ENCODE measurements at regions not wholly inside any gene's neighbourhood (a gene's known extent, or its start where the extent isn't known, plus 50 kb on each side); places are given as distances from the start of the nearest gene placed in this dataset.

DNA sequence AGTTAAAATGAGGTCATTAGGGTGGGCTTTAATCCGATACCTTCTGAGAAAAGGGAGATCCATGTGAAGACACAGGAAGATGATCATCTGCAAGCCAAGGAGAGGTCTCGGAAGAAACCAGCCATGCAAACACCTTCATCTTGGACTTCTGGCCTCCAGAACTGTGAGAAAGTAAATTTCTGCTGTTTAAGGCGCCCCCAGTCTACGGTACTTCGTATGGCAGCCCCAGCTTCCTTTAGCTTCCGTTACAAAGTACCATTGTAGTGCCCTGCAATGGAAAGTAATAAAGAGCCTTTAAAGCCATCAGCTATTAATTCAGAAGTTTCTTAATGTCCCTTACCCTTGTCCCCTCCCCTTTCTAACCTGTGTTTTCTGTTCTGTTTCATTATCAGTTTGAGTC is 308.1 kb downstream of the AACS start:
- H2BK5ac ChIP-seq (ENCODE audit: low read depth, low read length): no peak overlapping the region
- no peak overlapping the region for H4K91ac ChIP-seq (replicated peaks; ENCODE audit: insufficient read length, low read length)
- H3K14ac ChIP-seq (ENCODE audit: insufficient read length): no peak overlapping the region
- POLR2A ChIA-PET (ENCODE audit: partially characterized antibody): interaction anchor here (1.9 kb wide), 1 partner anchor 94 kb away, joined by 4 read pairs; no protein-coding TSS in a partner anchor
- H4K5ac ChIP-seq (ENCODE audit: insufficient read length, low read depth, low read length): no peak overlapping the region
- H2AK5ac ChIP-seq (ENCODE audit: low read depth, low read length): no peak overlapping the region
- no peak overlapping the region for H2BK120ac ChIP-seq (replicated peaks; ENCODE audit: low read depth, low read length)
- peaks cover 0 to 3% (median 2%) of the 10 kb centered on the region in 4 experiments; a peak in 2 of 7 replicates for H3K4me1 ChIP-seq (replicated peaks in 1 of 4; ENCODE audit: control insufficient read depth in 3 of 4, insufficient read depth in 4 of 4, low read length in 3 of 4)
- no peak overlapping the region for H2BK15ac ChIP-seq (ENCODE audit: low read length)
- no peak overlapping the region for H2BK12ac ChIP-seq (ENCODE audit: low read depth, low read length)
- no peak overlapping the region for H3K4ac ChIP-seq (replicated peaks; ENCODE audit: insufficient read length, low read depth, low read length)
- H3K4me3 ChIP-seq (ENCODE audit: extremely low read depth in 1 of 4, insufficient read depth in 2 of 4, low read depth in 3 of 4, low read length in 4 of 4): no peak overlapping the region
- TF ChIP-seq CTCF (IDR thresholded peaks at IDR 0.05; ENCODE audit: control extremely low read depth in 1 of 3, insufficient read depth in 1 of 3, low read depth in 1 of 3, low read length in 3 of 3) (peak; percentile 8 to 40 (median 11); a peak in 3 of 4 replicates), BCL11A (IDR thresholded peaks at IDR 0.05; ENCODE audit: low read depth in 2 of 2, low read length in 2 of 2) (no peak), RAD21 (IDR thresholded peaks at IDR 0.05 in 1 of 2, conservative IDR thresholded peaks at IDR 0.05 in 1 of 2; ENCODE audit: low read depth in 2 of 2, low read length in 2 of 2) (peak; percentile 18 to 33; a peak in 2 of 4 replicates)
- no peaks in the 10 kb centered on the region; the same call in 1 of the 2 replicates for H3K23me2 ChIP-seq (ENCODE audit: low read depth, low read length)
- no peak overlapping the region for H3K56ac ChIP-seq (replicated peaks; ENCODE audit: insufficient read length, low read depth, low read length)
- H3K36me3 ChIP-seq (ENCODE audit: control insufficient read depth in 2 of 4, insufficient read depth in 4 of 4, low read length in 3 of 4): no peaks in the 10 kb centered on the region; a peak in 3 of 8 replicates
- no peak overlapping the region for H4K8ac ChIP-seq (ENCODE audit: extremely low read depth, insufficient read depth, low read length)
- no peaks in the 10 kb centered on the region for H3K79me2 ChIP-seq (ENCODE audit: control insufficient read depth in 1 of 2, insufficient read depth in 2 of 2, low read length in 2 of 2)
- H3K4me2 ChIP-seq (ENCODE audit: insufficient read depth in 1 of 2, low read depth in 2 of 2, low read length in 2 of 2): no peak overlapping the region
- no peak overlapping the region for H2BK20ac ChIP-seq (ENCODE audit: low read length)
- no peak overlapping the region for H3K9ac ChIP-seq (replicated peaks in 1 of 4; ENCODE audit: extremely low read depth in 1 of 4, low read depth in 3 of 4, low read length in 3 of 4)
- no peak overlapping the region for H2AFZ ChIP-seq (ENCODE audit: low read length)
- H3K79me1 ChIP-seq (ENCODE audit: low read depth, low read length): no peaks in the 10 kb centered on the region; the same call in 1 of the 2 replicates
- CTCF ChIA-PET (ENCODE audit: partially characterized antibody): interaction anchor here (0.6 to 6.7 kb wide), 13 partner anchors 10 to 101 kb away, joined by 3 to 47 read pairs (median 4); no protein-coding TSS in a partner anchor
- peaks cover 0 to 2% of the 10 kb centered on the region in 2 experiments; a peak in 1 of 4 replicates for H3K9me3 ChIP-seq (ENCODE audit: insufficient read depth in 2 of 2, low read depth in 1 of 2, low read length in 1 of 2)
- DNase-seq (ENCODE audit: low read depth in 1 of 2, low spot score in 2 of 2) (no peak), FAIRE-seq (no peak)
- 91% methylated on average over 6 of the region's 6 CpGs; no CpG with 5 or more reads in 1 of the 2 experiments for WGBS, 2 experiments (ENCODE audit: extremely low coverage in 1 of 2, insufficient coverage in 1 of 2, insufficient read length in 1 of 2, insufficient replicate concordance in 2 of 2, low coverage in 1 of 2, low lambda C conversion rate in 2 of 2, missing lambda C conversion rate in 1 of 2)
- no peaks in the 10 kb centered on the region for H3K27me3 ChIP-seq (replicated peaks in 1 of 4; ENCODE audit: control insufficient read depth in 3 of 4, extremely low read depth in 1 of 4, insufficient read depth in 3 of 4, low read length in 3 of 4)
- no peak overlapping the region for H3K18ac ChIP-seq (ENCODE audit: extremely low read depth, low read length)
- H3K23ac ChIP-seq (ENCODE audit: insufficient read length): no peak overlapping the region
- H4K20me1 ChIP-seq (replicated peaks in 1 of 2; ENCODE audit: control insufficient read depth in 1 of 2, insufficient read depth in 2 of 2, low read length in 2 of 2): peaks cover 0 to 1% of the 10 kb centered on the region in 2 experiments
- no peak overlapping the region for H3K27ac ChIP-seq (ENCODE audit: low read depth, low read length)
